CD4-positive, alpha-beta T cell treated with Interleukin-21 for 1 hour (primary cell): ENCODE measurements at regions not wholly inside any gene's neighbourhood (a gene's known extent, or its start where the extent isn't known, plus 50 kb on each side); places are given as distances from the start of the nearest gene placed in this dataset.

ENCODE experiments used
- DNase-seq: peaks from one replicate; pipeline ENCODE4 v3.0.0-alpha.2; 2020

DNA sequence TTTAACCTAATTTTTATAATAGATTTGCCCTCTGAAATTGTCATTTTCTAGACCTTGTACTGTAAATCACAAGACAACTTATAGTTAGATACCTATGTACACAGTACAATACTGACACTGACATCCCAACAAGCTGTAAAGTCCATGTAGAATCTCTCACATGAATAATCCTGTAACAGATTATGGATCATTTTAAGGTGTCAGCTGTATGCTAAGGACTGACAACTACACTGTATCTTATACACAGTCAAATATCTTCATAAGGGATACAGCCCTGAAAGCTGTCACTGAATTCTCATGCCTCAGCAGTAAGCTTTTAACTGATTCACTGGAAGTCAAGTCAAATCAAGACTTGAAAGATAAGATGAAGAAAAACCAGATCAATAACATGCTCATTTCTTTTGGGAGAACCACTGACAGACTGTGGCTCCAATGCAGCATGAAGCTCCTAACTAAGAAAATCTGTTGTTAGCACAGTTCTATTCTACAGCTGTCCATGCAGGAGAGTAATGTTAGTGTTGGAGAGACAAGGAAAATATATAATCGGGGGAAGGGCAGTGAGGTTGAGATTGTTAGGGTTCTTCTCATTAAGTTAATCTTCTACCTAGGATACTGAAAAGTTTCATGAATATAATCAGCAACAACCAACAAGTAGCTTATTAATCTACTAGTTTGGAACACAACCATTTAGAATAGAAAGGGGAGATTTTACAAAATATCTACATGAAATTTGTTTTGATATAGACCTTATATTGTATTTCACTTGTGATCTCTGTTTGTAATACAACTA is 612.0 kb downstream of the PCDH18 start:
- no peak for DNase-seq

DNA sequence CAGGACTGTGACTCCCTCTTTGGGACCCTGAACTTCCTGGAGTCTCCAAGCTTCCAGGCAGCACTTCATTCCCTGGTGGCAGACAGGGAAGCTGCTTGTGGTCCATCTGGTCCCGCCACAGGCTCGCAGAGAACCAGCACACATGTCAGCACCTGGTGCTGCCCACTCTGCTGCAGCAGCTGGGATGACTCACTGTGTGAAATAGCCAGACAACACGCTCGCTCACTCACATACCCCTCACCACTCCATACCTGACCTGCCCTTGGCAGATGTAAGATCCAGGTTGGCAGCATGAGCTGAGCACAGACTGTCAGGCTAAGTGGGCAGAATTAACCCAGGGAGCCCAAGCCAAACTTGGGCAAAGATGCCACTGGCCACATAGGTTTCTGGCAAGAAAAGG is 613.5 kb downstream of the PCDH18 start:
- no peak for DNase-seq

DNA sequence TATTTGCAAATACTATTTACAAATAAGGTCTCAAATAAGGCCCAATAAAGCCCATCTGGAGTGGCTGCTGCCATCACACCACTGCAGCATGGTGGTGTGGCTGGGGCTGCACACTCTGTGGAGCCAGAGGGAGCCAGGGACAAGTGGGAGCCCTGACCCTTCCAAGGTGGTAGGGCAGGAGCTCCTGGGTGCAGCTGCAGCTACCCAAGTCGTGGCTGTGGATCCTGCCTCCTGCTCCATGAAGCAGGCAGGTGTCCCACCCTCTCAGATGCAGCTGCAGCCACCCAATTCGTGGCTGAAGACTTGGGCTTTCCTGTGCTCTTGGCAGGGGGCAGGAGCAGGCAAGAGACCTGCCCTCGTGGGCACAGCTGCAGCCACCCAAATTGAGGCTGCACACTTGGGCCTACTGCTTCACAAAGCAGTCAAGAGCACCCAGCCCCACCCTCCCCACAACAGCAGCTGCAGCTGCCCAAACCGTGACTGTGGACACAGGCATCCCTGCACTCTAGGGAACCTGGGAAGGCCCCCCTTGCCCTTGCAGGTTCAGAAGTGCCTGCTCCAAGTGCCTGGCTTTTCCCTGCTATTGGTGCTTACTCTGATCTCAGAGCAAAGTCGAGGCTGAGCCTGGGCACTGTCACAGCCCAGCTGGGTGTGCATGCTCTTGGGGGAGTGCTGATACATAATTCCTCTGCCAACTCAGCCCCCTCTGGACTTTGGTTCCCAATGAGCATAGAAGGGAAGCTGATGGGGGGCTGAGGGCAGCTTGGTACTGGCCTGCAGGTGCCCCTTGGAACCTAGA is 614.8 kb downstream of the PCDH18 start:
- DNase-seq: no peak

DNA sequence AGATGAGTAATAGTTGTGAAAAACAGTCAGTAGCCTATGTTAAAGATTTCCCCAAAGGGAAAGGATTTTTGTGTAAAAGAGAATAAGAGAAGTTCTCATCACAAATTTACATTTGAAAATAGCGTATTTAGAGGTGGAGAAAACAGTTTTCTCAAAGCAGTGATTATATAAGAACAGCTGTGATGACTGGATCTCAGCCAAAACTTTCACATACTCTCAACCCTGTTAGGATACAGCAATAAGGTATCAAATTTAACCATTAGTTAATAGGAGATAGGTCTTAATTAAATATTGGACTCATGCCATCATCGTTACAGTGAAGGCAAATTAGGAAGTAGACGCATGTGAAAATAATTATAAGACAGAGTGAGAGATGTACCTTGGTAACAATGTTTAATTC is 622.7 kb downstream of the PCDH18 start:
- no peak for DNase-seq

DNA sequence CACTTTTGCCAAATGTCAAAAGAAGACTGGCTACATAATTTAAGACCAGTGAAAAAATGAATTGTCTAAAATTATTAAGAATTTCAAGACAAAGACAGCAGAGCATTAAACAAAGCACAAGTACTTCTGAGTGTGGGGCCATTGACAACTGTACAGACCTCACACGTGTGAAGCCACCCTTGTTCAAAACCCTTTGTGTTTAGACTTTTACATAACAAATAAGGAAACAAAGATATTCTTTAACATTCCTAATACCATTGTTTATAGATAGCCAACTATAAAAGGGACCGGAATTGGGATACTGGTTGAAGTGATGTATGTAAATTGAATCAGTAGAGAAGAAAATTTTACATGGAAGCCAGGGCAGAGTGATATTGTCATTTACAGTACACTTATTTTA is 624.2 kb downstream of the PCDH18 start:
- DNase-seq: no peak

DNA sequence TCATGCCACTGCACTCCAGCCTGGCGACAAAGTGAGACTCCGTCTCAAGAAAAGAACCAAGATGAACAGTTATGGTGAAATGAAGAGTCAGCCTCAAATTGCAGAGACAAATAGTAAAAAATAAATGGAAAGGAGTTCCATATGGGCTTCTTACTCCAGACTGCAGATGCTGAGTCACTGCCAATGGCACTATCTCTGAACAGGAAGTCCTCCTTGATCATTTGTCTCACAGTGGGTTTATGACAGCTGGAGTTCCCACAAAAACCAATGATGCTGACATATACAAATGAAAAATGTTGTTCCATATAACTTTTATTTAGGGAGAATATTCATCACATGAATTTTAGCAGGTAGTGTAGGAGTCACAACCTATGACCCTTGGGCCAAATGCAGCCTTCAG is 631.6 kb downstream of the PCDH18 start:
- DNase-seq: no peak

DNA sequence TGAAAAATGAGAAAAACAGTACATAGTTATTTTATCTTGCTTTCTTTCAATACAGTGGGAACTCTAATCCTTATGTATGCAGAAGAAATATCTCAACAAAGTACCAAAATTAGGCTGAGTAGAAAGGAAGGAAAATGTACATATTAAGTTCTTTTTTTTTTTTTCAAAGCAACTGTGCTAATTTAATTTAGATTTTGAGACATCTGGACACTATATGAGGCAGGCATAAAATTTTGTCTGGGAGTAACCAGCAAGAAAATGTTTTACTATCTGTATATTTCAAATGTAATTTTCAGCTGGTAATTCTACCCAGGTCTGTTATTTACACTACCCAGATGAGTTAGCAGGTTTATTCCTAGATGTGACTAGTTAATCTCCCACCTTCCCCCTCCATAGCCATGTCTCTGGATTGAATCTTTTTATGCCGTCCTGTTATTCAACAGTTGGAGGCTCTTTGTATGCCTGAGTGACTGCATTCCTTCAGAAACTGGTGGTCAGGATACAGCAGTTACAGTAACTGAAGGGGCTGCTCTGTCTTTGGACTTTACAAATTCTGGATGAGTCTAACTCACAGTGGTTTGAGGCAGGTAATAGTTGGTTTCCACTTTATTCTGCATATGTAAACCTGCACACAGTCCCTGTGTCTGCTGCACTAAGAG is 633.6 kb downstream of the PCDH18 start:
- DNase-seq: no peak

DNA sequence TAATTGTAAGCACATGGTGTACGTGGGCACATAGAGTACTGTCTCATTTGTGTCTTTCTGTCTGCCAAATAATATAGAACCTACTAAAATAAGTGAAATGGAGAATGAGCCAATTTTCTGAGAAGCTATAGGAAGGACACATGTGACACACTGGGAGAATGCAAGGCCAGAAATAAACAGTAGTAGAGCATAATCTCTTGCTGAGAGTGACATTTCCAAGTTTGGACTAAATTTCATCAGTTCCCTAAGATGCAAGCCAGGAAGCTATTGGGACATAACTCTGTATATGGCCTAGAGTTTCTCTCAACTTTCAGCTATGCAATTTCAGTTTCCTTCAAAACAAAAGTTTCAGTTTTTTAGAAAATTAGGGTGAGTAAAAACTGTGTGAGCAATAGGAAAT is 638.7 kb downstream of the PCDH18 start:
- no peak for DNase-seq

DNA sequence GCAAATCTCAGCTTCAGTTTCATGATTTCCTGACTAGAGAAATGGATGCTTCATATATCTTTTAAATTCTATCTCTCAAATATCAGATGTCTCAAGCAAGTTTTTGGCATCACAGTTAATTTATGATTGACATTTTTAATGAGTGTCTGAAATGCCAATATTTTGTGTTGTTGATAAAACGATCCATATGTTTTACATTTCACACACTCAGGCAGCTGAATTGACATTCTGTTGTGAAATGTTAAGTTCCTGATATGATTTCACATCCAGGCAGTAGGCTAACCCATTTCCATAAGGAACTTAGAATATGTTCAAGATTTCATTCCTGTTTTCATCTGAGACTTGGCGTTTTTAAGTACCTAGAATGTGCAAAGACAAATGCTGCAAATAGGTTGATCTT is 650.6 kb downstream of the PCDH18 start:
- DNase-seq: no peak

DNA sequence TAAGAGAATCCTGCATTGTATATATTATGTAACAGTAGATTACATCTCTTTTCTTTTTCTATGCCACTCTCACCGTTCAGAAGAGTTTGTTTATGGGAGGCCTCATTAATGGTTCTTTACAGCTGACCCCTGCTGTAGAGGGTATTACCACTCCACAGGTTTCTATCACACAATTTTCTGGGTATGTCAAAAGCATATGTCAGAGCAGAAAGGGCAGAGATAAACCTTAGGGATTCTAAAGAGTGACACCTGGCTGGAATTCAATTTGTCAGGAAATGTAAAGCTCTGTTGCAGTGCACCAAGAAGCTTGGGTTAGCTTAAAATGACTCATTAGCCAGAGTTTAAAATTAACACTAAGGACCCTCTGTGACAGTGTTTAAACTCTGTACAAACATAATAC is 658.7 kb downstream of the PCDH18 start:
- no peak for DNase-seq

DNA sequence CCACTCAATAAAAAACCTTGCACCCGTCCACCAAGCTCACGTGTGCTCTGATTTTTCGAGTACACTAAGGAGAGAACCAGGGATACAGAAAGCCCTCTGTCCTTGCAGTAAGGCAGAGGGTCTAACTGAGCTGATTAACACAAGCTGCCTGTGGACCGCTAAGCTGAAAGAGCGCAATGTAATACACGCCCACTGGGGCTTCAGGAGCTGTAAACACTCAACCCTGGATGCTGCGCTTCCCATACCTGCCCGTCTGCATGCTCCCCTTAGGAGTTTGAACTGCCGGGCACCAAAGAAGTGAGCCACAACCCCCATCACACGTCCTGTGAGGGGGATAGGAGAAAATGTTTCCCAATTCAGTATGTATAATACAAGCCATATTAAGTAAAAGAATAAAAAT is 664.8 kb downstream of the PCDH18 start:
- DNase-seq: no peak

DNA sequence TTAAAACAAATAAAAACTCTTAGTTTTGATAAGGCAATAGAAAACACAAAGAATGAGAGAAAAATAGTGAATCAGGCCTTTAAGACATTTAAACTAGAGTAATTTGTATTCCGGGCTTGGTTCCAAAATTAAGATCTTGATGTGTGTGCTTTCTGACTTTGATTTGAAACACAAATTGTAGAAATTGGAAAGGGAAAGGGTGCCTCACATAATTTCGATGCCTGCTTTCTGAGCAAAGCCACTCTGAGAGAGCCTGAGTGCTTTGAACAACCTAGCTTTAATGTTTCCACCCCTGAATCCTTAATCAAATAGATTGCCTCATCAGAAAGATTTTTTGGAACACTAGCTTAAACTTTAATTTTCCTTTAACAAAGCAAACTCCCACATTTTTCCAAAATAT is 666.8 kb downstream of the PCDH18 start:
- DNase-seq: no peak

DNA sequence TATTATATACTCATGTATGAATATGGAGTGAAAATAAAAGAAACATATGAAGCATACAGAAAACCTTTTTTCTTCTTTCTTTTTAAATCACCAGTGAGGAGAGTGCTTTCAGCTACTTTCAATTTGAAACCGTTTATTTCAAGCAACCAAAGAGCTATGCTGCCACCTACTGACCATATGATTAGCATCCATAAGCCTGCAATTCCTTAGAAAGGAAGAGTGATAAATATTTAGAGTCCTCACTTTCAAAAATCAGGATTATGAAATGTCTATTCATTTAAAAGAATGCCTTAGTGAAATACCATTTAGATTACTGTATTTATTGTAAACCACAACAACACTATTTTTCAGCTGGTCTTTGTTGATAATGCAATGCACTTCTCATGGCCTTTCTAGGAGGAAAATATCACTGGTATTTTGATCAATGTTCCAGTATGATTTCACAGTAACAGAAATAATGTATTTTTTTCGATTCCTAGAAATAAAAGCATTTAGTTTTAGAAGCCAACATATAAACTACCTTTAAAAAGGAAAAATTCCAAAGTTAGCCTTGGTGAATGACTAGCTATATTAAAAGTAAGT is 667.6 kb downstream of the PCDH18 start:
- DNase-seq: peak; percentile 32

DNA sequence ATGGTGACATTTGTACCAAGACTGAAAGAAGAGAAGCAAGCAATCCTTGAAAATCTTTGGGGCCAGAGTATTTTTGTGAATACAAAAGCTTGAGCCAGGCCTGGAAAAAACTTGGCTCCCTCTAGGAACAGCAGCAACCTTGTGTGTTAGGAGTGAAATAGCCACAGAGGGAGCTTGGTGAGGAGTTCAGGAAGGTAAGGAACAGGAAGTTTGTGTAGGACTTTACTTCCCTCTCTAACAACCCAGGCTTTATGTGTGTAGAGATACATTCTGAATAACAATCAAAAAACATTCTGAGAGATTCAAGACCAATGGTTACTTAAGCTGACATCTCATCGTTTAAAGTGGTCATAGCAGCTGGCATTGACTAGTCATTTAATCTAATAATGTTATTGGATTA is 668.5 kb downstream of the PCDH18 start:
- no peak for DNase-seq

DNA sequence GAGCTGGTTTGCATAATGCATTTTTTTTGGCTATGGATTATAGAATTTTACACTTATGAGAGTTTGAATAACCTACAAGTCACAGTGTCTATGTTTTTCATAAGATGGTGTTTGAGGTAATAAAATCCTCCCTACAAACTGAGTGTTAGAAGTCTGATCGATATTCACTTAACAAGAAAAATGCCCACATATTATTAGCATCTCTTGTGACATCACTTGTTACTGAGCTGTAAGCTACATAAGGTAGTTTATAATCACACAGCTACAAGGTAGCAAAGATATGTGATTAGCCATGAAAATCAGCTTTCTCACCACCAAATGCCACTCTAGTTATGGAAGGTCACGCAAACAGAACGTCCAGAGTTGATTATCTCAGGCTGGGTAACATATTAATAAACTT is 669.6 kb downstream of the PCDH18 start:
- no peak for DNase-seq

DNA sequence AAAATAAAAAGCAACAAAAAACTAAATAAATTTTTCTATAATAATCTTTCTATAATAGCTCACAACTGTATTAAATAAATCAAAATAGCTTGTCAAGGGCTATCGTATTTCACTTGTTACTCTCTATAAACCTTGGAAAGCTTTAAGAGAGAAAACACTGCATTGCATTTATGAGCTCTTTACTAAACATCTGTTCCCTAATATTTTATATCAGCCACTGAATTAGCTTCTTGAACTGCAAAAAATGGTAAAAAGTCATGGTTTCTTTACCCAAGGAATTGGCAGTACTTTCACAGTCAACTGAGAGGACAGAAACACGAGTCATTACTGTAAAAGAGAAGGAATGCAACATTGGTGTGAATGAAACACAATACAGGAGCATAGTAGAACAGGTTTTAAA is 671.2 kb downstream of the PCDH18 start:
- DNase-seq: no peak

DNA sequence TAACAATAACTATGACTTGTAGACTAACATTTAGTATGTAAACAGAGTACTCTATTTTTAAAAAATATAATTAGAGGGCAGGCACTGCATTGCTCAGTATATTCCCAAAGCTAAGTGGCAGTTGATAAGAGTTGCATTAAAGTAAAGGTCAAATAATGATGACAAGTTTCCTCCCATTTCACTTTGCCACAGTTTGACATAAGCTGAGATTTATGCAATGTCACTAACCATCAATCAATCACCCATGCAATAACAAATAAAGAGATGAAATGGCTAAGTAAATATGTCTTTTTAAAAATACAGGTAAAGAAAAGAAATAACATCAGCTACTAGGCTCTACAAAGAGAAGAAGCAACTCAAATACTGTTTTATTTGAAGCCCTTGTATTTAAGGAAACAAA is 673.4 kb downstream of the PCDH18 start:
- no peak for DNase-seq

DNA sequence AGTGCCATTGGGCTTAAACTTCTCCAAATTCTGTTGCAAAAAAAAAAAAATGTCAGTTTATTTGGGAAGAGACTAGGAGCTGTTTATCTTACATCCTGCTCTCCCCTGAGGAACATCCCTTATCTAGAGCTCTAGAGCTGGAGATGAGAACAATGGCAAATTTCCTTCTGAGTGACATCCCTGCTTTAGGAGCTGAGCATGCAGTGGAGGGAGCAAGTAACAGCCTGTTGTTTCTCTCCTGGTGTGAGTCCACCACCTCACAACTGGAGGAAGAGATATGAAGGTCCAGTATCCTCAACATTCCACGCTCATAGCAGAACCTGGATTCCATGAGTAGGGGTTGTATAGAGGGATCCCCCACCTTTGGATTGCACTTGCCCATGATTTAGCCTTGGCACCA is 676.4 kb downstream of the PCDH18 start:
- no peak for DNase-seq

DNA sequence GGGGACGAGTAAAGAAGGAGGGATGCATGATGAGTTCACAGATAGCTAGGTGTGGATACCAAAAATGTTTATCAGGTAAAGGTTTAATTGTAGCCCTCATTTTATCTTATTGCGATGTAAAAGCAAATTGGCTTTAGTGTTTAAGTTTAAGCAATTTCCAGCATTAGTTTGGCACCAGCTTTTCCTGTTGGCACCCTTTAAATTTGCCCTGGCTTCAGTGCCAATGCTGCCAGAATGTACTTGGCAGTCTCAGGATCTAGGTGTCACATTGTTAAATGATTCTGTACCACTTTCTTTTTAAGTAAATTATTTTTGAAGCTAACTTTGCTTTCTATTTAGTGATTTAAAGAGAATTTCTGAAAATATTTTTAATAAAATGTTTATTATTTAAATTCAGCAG is 681.8 kb downstream of the PCDH18 start:
- DNase-seq: no peak

DNA sequence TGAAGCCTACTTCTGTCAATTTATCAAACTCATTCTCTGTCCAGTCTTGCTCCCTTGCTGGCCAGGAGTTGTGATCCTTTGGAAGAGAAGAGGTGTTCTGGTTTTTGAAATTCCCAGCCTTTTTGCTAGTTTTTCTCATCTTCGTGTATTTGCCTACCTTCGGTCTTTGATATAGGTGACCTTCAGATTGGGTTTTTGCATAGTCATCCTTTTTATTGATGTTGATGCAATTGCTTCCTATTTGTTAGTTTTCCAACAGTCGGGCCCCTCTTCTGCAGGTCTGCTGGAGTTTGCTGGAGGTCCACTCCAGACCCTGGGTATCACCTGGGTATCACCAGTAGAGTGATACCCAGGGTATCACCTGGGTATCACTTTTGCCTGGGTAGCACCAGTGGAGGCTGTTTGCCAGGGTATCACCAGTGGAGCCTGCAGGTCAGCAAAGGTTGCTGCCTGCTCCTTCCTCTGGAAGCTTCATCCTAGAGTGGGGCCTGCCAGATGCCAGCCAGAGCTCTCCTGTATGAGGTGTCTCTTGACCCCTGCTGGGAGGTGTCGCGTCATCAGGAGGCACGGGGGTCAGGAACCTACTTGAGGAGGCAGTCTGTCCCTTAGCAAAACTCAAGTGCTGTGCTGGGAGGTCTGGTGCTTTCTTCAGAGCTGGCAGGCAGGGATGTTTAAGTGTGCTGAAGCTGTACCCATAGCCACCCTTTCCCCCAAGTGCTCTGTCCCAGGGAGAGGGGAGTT is 684.2 kb downstream of the PCDH18 start:
- no peak for DNase-seq

DNA sequence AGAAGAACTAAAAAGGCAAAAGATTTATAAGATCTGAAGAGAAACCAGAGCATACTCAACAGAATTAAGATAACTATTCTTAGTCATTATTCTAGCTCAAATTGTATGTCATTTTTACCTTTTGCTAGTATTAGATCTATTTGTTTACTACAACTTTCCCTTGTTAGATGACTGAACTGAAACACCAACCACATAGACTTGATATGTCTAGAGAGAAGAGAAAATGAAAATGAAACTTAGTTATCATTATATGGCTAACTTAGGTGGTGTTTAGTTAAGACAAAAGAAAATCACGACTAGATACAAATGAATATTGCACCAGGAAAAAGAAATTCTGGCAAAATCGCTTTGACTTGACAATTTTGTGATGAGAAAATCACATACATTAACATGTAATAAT is 690.8 kb downstream of the PCDH18 start:
- no peak for DNase-seq

DNA sequence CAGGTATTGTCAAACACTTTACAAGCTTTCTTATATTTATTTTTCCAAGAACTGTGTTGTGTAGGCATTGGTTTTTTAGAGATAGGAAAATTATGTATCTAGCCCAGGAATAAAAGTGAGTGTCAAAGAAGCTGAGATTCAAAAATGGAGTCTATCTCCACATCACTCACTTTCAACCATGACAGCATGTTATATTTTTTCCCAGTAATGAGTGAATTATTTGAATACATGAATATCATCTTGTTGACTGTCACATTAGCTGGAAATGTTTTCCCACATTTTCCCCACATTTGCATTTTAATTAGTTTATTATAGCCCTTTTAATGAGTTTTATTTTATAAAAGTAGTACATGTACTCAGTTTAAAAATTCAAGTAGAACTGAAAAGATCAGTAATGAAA is 693.7 kb downstream of the PCDH18 start:
- DNase-seq: no peak

DNA sequence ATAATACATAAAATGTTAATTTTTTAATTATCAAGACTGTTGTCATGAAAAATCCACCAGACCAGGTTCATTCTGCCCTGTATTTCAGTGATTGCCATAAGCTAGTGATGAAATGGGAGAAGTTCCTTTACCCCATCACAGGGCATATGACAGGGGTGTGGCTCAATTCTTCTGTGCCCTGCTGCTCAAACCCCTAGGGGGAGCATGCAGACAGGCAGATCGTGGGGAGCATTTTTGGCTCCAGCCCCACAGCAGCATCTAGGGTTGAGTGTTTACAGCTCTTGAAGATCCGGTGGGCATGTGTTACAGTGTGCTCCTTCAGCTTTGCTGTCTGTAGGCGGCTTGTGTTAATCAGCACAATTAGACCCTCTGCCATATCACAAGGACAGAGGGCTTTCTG is 700.7 kb downstream of the PCDH18 start:
- DNase-seq: no peak
